ENCODE measurements at regions not wholly inside any gene's neighbourhood (a gene's known extent, or its start where the extent isn't known, plus 50 kb on each side); places are given as distances from the start of the nearest gene placed in this dataset.

- H3K4me1 ChIP-seq (ENCODE audit: control insufficient read depth, extremely low read depth, insufficient read depth, low read length) = no peaks in the 10 kb centered on the region
- no peaks in the 10 kb centered on the region for H3K27me3 ChIP-seq (ENCODE audit: control insufficient read depth in 2 of 2, insufficient read depth in 2 of 2, low read length in 2 of 2)
- no peaks in the 10 kb centered on the region for H4K20me1 ChIP-seq (replicated peaks; ENCODE audit: control insufficient read depth, extremely low read depth, insufficient read depth, low read length)
- BruUV-seq (replicated peaks) = no TSS peak
- H2AFZ ChIP-seq (ENCODE audit: low read depth, low read length) = no peak overlapping the region
- dilution Hi-C loops (cut with MboI; ENCODE audit: extremely low pct_ligation_motif_present, low sequenced_read_pairs) (no loop called here), intact Hi-C loops (cut with micrococcal nuclease) (no loop called here)
- H3K4me2 ChIP-seq (ENCODE audit: insufficient read depth, low read length) = no peak overlapping the region
- no peak overlapping the region for H3K9ac ChIP-seq (replicated peaks; ENCODE audit: extremely low read depth, insufficient read depth, low read length)
- no peaks in the 10 kb centered on the region for H3K36me3 ChIP-seq (ENCODE audit: control insufficient read depth in 2 of 2, extremely low read depth in 1 of 2, insufficient read depth in 2 of 2, low read length in 2 of 2)
- FAIRE-seq = no peak
- CTCF ChIA-PET = no interaction called here
- no peak overlapping the region for H3K27ac ChIP-seq (ENCODE audit: insufficient read depth, low read depth, low read length)
- DNase-seq (ENCODE audit: low read depth, low spot score) = no peak
- H3K9me1 ChIP-seq (replicated peaks; ENCODE audit: control insufficient read depth, extremely low read depth, insufficient read depth, low read length) = no peaks in the 10 kb centered on the region
- TF ChIP-seq EZH2 (IDR thresholded peaks at IDR 0.05; ENCODE audit: borderline replicate concordance, low read depth, low read length, severe bottlenecking) = no peak
- no peak for TF ChIP-seq POLR2A (IDR thresholded peaks at IDR 0.05; ENCODE audit: low read depth, low read length)
- TF ChIP-seq, protein P1, sequence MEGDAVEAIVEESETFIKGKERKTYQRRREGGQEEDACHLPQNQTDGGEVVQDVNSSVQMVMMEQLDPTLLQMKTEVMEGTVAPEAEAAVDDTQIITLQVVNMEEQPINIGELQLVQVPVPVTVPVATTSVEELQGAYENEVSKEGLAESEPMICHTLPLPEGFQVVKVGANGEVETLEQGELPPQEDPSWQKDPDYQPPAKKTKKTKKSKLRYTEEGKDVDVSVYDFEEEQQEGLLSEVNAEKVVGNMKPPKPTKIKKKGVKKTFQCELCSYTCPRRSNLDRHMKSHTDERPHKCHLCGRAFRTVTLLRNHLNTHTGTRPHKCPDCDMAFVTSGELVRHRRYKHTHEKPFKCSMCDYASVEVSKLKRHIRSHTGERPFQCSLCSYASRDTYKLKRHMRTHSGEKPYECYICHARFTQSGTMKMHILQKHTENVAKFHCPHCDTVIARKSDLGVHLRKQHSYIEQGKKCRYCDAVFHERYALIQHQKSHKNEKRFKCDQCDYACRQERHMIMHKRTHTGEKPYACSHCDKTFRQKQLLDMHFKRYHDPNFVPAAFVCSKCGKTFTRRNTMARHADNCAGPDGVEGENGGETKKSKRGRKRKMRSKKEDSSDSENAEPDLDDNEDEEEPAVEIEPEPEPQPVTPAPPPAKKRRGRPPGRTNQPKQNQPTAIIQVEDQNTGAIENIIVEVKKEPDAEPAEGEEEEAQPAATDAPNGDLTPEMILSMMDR (IDR thresholded peaks at IDR 0.05; ENCODE audit: extremely low read depth in 1 of 2, insufficient read depth in 1 of 2, low read depth in 1 of 2, low read length in 2 of 2) = no peak
- peaks cover 2% of the 10 kb centered on the region for H3K9me3 ChIP-seq (replicated peaks; ENCODE audit: control insufficient read depth, insufficient read depth, low read length)
- no peak overlapping the region for H3K4me3 ChIP-seq (replicated peaks in 1 of 3; ENCODE audit: insufficient read depth in 1 of 3, low read depth in 1 of 3, low read length in 3 of 3)
- no peaks in the 10 kb centered on the region for H3K79me2 ChIP-seq (ENCODE audit: control insufficient read depth, insufficient read depth, low read length)
- POLR2A ChIA-PET = no interaction called here
Measured at GRCh38 chr1:194538453-194538852, 1352.0 kb upstream of the B3GALT2 start.

- no TSS peak for BruUV-seq (replicated peaks)
- dilution Hi-C loops (cut with MboI; ENCODE audit: extremely low pct_ligation_motif_present, low sequenced_read_pairs) = no loop called here
- POLR2A ChIA-PET = no interaction called here
Measured at GRCh38 chr1:194537521-194537920, 1351.1 kb upstream of the B3GALT2 start.

More at GRCh38 chr1:194537521-194537920, 1351.1 kb upstream of the B3GALT2 start:
- Histone ChIP-seq H3K9me1 (replicated peaks; ENCODE audit: control insufficient read depth, extremely low read depth, insufficient read depth, low read length) (no peaks in the 10 kb centered on the region), H3K27ac (ENCODE audit: insufficient read depth, low read depth, low read length) (no peak overlapping the region), H3K79me2 (ENCODE audit: control insufficient read depth, insufficient read depth, low read length) (no peaks in the 10 kb centered on the region), H3K9me3 (replicated peaks; ENCODE audit: control insufficient read depth, insufficient read depth, low read length) (peaks cover 2% of the 10 kb centered on the region), H2AFZ (ENCODE audit: low read depth, low read length) (no peak overlapping the region), H3K36me3 (ENCODE audit: control insufficient read depth in 2 of 2, extremely low read depth in 1 of 2, insufficient read depth in 2 of 2, low read length in 2 of 2) (no peaks in the 10 kb centered on the region), H3K4me3 (replicated peaks in 1 of 3; ENCODE audit: insufficient read depth in 1 of 3, low read depth in 1 of 3, low read length in 3 of 3) (no peak overlapping the region), H3K9ac (replicated peaks; ENCODE audit: extremely low read depth, insufficient read depth, low read length) (no peak overlapping the region), H3K27me3 (ENCODE audit: control insufficient read depth in 2 of 2, insufficient read depth in 2 of 2, low read length in 2 of 2) (no peaks in the 10 kb centered on the region), H3K4me1 (ENCODE audit: control insufficient read depth, extremely low read depth, insufficient read depth, low read length) (no peaks in the 10 kb centered on the region), H3K4me2 (ENCODE audit: insufficient read depth, low read length) (no peak overlapping the region), H4K20me1 (replicated peaks; ENCODE audit: control insufficient read depth, extremely low read depth, insufficient read depth, low read length) (no peaks in the 10 kb centered on the region)
- no peak for TF ChIP-seq POLR2A (IDR thresholded peaks at IDR 0.05; ENCODE audit: low read depth, low read length)
- TF ChIP-seq FOS (IDR thresholded peaks at IDR 0.05; ENCODE audit: borderline replicate concordance, insufficient read depth, low read length) = no peak
- no peak for TF ChIP-seq MYC (IDR thresholded peaks at IDR 0.05; ENCODE audit: low read depth, low read length)
- TF ChIP-seq, protein P2, sequence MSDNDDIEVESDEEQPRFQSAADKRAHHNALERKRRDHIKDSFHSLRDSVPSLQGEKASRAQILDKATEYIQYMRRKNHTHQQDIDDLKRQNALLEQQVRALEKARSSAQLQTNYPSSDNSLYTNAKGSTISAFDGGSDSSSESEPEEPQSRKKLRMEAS (IDR thresholded peaks at IDR 0.05; ENCODE audit: insufficient read depth, insufficient read length) = no peak
- CTCF ChIA-PET = no interaction called here
- DNase-seq (ENCODE audit: low read depth, low spot score) (no peak), FAIRE-seq (no peak)
- intact Hi-C loops (cut with micrococcal nuclease) = no loop called here
